Bronchial epithelial cell (primary cell): ENCODE measurements at regions not wholly inside any gene's neighbourhood (a gene's known extent, or its start where the extent isn't known, plus 50 kb on each side); places are given as distances from the start of the nearest gene placed in this dataset.

Experiments used
- DNase-seq: peaks from one replicate; pipeline ENCODE4 v3.0.0-alpha.2; 2010; ENCODE audit warnings: low read depth
- FAIRE-seq: peaks from 2 replicates; lab custom pipeline; 2011; peaks lifted over from hg19 to GRCh38; lab: Jason Lieb, UNC
- H3K27me3 ChIP-seq: 2 replicates; pipeline ENCODE4 v1.5.1; 2011; ENCODE audit warnings: low read length; ENCODE audit not compliant: control insufficient read depth, insufficient read depth
- H3K36me3 ChIP-seq: 2 replicates; pipeline ENCODE4 v1.5.1; 2011; ENCODE audit warnings: low read length; ENCODE audit not compliant: control insufficient read depth, insufficient read depth
- H3K4me3 ChIP-seq: 2 replicates; pipeline ENCODE4 v1.5.1; 2011; ENCODE audit warnings: mild to moderate bottlenecking, low read depth, low read length, control low read depth
- TF ChIP-seq, protein P1 (sequence below): IDR thresholded peaks from 2 replicates; pipeline ENCODE4 v1.5.1; 2011; ENCODE audit warnings: mild to moderate bottlenecking, moderate library complexity, low read length, control low read depth, inconsistent platforms; ENCODE audit not compliant: insufficient read depth, severe bottlenecking

DNA sequence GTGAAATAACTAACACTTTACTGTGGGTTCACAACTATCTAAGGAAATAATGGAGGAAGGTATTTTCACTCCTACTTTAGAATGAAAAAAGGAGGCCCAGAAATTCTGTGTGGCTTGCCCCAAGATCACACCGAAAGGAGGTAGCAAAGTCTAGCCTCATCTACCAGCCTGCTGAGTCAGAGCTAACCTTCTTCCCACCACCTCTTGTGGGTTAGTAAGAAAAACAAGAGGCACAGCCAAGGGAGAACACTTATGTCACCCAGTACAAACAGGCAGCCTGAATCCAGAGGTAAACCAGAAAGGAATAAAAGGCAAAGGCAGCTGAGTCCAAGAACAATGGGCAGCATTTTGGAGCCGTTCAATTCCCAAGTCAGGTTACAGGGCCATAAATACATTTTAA, 91.9 kb upstream of the RASEF start:
- Histone ChIP-seq H3K36me3 (no peaks in the 10 kb centered on the region), H3K27me3 (no peaks in the 10 kb centered on the region), H3K4me3 (no peak overlapping the region)
- FAIRE-seq = no peak
- TF ChIP-seq, protein P1, sequence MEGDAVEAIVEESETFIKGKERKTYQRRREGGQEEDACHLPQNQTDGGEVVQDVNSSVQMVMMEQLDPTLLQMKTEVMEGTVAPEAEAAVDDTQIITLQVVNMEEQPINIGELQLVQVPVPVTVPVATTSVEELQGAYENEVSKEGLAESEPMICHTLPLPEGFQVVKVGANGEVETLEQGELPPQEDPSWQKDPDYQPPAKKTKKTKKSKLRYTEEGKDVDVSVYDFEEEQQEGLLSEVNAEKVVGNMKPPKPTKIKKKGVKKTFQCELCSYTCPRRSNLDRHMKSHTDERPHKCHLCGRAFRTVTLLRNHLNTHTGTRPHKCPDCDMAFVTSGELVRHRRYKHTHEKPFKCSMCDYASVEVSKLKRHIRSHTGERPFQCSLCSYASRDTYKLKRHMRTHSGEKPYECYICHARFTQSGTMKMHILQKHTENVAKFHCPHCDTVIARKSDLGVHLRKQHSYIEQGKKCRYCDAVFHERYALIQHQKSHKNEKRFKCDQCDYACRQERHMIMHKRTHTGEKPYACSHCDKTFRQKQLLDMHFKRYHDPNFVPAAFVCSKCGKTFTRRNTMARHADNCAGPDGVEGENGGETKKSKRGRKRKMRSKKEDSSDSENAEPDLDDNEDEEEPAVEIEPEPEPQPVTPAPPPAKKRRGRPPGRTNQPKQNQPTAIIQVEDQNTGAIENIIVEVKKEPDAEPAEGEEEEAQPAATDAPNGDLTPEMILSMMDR = no peak
- DNase-seq = peak; percentile 92

DNA sequence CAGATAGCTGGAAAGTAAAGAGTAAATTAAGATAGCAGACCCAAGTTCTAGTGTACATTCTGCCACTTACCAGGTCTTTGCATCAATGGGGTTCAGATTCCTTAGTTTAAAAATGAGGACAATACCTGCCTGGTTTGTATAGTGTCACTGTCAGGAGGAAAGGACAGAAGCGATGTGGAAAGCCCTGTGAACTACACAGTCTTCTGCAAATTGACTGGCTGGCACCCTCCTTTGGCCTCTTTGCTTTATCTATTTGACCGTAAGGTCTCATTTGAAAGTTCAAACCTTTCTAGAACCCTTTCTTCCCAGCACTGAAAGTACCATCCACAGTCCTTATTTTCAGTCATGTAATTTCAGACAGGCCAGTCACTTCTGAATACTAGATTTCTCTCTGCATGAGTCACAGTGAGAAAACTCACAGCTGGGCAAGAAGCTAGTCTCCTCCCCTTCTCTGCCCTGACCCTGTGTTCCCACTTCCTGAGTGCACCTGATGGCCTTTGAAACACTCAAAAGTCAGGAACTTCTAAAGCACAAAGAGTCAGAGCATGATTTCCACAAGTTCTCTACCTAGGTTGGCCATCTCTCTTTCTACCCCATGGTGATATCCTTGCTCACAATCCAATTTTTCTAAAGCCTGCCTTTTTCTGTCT, 91.3 kb upstream of the RASEF start:
- DNase-seq = peak; percentile 92

DNA sequence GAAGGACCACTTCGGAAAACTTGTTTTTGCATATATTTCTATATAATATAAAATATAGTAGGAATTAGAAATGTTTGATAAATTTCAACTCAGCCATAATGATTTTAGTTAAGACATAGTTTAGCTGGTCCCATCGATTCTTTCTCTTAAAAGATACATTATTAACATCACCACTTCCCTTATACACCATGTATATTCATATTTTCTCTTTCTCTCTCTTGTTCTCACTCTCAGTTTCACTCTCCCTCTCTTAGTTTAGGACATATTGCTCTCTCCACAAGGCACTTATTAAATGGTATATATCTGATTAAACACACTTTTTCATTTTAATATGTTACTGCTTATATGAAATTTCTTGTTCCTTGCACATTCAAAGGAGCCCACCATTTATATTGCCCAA, 90.1 kb upstream of the RASEF start:
- TF ChIP-seq, protein P1 = no peak
- FAIRE-seq = no peak

More for the DNA sequence above, 91.3 kb upstream of the RASEF start:
- Histone ChIP-seq H3K27me3 (no peaks in the 10 kb centered on the region), H3K4me3 (no peak overlapping the region), H3K36me3 (no peaks in the 10 kb centered on the region)
- TF ChIP-seq, protein P1 = no peak
- no peak for FAIRE-seq

DNA sequence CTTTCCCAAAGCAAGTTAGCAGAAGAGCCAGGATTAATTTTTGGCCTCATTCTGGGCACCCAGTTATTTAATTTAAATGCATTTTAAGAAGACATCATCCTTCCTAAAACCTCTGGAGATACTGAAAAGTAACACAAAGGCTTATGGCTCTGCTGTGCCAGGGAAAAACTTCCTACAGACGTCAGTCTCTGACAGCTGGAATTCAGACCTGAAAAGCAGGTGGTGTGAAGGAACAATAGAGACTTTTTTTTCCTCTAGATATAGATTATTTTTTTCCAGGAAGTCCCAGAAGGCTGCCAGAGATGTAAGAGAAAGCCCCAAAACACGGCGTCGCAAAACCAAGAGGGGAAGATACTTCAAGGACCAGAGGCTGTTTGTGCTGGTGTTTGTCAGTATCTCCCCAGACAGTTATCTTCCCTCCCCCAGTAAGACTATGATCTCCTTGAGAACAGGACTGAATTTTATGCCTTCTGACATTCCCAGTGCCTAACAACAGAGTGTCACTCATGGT, 88.7 kb upstream of the RASEF start:
- H3K27me3 ChIP-seq = no peaks in the 10 kb centered on the region
- FAIRE-seq = no peak
- TF ChIP-seq, protein P1 = no peak
- no peaks in the 10 kb centered on the region for H3K36me3 ChIP-seq
- no peak for DNase-seq
- no peak overlapping the region for H3K4me3 ChIP-seq

More for the DNA sequence above, 90.1 kb upstream of the RASEF start:
- Histone ChIP-seq H3K36me3 (no peaks in the 10 kb centered on the region), H3K4me3 (no peak overlapping the region), H3K27me3 (no peaks in the 10 kb centered on the region)
- no peak for DNase-seq

DNA sequence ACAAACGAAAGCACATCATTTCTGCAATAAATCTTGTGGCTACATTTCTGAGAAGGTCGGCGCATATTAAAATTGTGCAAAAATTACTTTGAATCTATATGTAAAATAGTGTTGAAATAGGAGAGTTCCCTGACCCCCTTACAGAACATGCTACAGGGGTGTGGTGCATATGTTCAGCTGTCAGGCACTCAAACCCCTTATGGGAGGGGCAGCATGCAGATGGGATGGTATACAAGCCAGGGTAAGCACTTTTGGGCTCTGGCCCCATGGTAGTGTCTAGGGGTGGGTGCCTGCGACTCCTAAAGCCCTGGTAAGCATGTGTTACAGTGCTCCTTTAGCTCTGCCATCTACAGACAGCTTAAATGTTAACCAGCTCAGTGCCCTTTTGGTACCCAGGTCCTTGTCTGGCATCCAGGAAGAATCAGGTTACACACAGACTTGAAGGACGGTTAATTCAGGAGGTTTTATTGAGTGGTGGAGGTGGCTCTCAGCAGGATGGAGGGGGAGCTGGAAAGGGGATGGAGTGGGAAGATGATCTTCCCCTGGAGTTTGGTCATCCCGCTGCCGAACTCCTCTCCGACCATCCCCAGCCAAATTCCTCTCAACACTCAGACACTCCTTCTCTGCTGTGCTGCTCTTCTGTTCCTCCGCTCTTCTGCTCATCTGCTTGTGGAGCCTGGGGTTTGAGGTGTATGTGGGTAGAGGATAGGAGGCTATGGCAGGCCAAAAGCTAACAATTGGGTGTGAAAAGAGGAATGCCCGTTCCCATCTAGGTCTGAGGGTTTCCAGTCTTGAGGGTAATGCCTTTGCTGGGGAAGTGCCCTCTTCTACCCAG, 84.6 kb upstream of the RASEF start:
- TF ChIP-seq, protein P1 = no peak
- H3K36me3 ChIP-seq = no peaks in the 10 kb centered on the region
- H3K27me3 ChIP-seq = no peaks in the 10 kb centered on the region
- FAIRE-seq (no peak), DNase-seq (no peak)
- no peak overlapping the region for H3K4me3 ChIP-seq
